ENCODE measurements at regions not wholly inside any gene's neighbourhood (a gene's known extent, or its start where the extent isn't known, plus 50 kb on each side); places are given as distances from the start of the nearest gene placed in this dataset.

DNA sequence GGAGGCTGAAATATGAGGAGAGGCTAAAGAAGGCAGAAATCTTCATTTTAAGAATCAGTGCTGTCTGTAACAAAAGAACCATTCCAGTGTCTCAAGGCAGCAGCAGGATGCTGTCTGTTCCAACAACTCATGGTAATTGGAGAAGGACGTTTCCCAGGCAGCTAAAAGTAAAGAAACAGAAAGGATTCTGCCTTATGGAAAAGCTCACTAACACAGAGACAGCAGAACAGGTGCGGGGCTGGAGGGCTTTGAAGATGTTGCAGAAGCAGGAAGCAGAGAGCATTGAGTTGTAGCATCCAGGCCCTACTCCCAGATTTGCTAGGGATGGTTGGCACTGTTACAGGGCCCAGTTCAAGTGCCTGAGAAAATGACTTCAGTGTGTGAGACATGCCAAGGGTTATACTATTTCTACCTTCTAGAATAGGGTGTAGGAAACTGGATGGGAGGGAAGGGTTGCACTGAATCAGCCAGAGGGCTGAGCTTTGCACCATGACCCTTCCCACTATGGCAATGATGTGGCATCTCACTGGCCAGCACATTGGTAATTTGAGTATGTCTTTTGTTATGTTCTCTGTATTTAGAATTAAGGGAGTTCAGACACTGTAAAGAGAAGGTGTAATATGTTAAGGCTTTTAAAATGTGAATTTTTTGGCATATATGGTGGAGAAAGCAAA, 160.0 kb upstream of the FBXO33 start:
- TF ChIP-seq, protein P1, sequence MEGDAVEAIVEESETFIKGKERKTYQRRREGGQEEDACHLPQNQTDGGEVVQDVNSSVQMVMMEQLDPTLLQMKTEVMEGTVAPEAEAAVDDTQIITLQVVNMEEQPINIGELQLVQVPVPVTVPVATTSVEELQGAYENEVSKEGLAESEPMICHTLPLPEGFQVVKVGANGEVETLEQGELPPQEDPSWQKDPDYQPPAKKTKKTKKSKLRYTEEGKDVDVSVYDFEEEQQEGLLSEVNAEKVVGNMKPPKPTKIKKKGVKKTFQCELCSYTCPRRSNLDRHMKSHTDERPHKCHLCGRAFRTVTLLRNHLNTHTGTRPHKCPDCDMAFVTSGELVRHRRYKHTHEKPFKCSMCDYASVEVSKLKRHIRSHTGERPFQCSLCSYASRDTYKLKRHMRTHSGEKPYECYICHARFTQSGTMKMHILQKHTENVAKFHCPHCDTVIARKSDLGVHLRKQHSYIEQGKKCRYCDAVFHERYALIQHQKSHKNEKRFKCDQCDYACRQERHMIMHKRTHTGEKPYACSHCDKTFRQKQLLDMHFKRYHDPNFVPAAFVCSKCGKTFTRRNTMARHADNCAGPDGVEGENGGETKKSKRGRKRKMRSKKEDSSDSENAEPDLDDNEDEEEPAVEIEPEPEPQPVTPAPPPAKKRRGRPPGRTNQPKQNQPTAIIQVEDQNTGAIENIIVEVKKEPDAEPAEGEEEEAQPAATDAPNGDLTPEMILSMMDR (IDR thresholded peaks at IDR 0.05), result no peak
- no peak for TF ChIP-seq POLR2A (IDR thresholded peaks at IDR 0.05)
